ENCODE measurements at regions not wholly inside any gene's neighbourhood (a gene's known extent, or its start where the extent isn't known, plus 50 kb on each side); places are given as distances from the start of the nearest gene placed in this dataset.

DNA sequence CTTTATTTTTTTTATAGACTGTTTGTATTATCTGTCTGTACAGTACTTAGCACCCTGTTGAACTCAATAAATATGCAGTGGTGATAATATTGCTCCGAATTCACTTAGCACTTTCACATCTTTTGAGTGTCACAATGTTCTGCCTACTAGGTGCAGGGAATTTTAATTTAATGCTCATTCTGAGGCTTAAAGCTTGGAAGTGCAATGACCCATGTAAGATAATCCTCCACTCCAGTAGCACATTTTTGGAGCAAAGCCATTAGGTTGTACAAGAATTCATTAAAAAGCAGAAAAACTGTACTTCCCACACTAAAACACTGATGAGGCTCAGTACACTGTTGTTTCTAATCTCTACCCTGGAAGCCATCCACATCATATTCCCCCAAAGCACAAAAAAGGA lies 255.3 kb upstream of the MTNR1B start:
- TF ChIP-seq CTCF (IDR thresholded peaks at IDR 0.05) (no peak), ZFX (IDR thresholded peaks at IDR 0.05; ENCODE audit: borderline replicate concordance) (no peak)
